HG03565 (cell line): ENCODE measurements at regions not wholly inside any gene's neighbourhood (a gene's known extent, or its start where the extent isn't known, plus 50 kb on each side); places are given as distances from the start of the nearest gene placed in this dataset.

ENCODE experiments used
- ATAC-seq: cut with Tn5 transposase; IDR thresholded peaks from one replicate; pipeline ENCODE4 v1.9.1; 2021; ENCODE audit warnings: mild to moderate bottlenecking, moderate library complexity; ENCODE audit not compliant: unreplicated experiment

DNA sequence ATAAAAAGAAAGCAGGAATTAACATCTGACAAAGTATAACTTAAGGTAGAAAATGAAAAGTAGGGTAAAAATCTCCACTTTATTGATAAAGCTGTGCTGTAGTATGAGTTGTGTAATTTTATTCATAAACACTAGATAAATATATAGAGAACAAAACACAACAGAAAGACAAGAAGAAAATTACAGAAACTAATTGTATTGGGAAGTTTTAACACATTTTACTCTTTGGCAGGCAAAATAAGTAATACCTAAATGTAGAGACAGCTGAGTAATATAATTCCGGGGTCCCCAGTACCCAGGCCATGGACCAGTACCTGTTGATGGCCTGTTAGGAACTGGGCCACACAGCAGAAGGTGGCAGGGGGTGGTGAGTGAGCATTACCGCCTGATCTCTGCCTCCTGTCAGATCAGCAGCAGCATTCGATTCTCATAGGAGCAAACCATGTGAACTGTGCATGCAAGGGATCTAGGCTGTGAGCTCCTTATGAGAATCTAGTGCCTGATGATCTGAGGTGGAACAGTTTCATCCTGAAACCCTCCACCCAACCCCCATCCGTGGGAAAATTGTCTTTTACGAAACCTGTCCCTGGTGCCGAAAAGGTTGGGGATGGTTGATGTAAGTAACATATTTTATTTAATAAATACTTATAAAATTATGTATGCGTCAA lies 84.4 kb upstream of the ETV6 start:
- no peak for ATAC-seq

DNA sequence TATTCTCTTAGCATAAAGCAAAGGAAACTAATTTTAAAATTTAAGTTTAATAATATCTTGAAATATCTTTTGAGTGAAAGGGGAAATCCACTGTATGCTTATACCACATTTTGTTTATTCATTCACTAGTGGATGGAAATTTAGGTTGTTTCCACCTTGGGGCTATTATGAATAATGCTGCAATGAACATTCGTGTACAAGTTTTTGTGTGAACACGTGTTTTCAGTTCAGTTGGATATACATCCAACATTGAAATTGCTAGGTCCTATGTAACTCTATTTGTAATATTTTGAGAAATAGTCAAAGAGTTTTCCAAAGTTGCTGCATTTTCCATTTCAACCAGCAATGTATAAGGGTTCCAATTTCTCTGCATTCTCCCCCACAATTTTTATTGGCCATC lies 83.7 kb upstream of the ETV6 start:
- ATAC-seq, result no peak

DNA sequence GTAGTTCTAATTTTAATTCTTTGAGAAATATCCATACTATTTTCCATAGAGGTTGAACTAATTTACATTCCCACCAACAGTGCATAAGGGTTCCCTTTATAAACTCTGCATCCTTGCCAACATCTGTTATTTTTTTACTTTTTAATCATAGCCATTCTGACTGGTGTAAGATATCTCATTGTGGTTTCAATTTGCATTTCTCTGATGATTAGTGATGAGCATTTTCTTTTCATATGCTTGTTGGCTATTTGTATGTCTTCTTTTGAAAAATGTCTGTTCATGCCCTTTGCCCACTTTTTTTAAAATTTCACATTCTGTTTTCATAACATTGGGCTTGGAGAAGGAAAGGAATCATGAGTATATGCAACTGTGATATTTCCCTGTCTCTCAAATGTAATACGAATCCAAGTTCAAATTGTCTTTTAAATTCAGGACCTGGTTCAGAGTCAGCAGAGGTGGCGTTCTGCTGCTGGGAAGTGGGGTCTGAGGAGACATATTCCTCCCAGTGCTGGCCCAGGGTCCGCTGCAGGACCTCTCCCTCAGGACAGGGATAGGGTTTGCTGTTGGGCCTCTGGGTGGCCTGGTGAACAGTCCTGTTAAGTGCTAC lies 81.2 kb upstream of the ETV6 start:
- no peak for ATAC-seq

DNA sequence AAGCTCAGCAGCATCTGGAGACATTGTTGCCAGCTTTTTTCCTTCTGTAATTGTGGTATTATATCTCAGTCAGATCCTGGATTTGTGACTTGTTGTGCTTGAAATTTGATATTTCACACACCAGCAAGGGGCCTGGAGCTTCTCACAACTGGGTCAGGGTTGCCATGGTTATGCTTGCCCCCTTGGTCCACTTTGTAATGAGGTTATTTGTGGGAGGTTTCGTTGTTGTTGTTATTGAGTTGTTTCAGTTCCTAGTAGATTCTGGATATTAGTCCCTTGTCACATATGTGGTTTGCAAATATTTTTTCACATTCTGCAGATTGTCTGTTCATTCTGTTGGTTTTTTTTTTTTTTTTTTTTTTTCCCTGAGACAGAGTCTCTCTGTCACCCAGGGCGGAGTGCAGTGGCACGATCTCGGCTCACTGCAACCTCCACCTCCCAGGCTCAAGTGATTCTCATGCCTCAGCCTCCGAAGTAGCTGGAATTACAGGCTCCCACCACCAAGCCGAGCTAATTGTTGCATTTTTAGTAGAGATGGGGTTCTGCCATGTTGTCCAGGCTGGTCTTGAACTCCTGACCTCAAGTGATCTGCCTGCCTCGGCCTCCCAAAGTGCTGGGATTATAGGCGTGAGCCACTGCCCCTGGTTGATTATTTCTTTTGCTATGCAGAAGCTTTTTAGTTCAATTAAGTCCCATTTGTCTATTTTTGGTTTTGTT lies 80.6 kb upstream of the ETV6 start:
- peak; percentile 94 for ATAC-seq

DNA sequence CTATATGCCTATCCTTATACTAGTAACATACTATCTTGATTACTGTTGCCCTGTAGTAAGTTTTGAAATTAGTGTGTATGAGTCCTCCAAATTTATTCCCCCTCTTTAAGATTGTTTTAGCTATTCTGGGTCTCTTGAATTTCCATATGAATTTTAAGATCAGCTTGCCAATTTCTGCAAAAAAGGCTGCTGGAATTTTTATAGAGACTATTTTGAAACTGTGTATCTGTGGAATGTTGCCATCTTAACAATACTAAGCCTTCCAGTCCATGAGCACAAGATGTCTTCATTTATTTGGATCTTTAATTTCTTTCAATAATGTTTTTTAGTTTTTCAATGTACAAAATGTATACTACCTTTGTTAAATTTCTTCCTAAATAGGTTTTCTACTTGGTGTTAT lies 79.8 kb upstream of the ETV6 start:
- ATAC-seq, result no peak

DNA sequence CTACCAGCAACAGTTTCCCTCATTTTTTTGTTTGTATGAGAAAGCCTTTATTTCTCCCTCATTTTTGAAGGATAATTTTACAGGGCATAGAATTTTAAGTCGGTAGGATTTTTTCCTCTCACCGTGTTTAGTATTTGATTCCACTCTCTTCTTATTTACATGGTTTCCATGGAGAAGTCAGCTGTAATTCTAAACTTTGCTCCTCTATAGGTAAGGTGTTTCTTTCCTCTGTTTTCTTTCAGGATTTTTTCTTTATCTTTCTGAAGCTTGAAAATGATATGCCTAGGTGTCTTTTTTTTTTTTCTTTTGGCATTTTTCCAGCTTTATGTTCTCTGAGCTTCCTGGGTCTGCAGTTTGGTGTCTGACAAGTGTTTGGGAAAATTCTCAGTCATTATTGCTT lies 75.6 kb upstream of the ETV6 start:
- no peak for ATAC-seq

DNA sequence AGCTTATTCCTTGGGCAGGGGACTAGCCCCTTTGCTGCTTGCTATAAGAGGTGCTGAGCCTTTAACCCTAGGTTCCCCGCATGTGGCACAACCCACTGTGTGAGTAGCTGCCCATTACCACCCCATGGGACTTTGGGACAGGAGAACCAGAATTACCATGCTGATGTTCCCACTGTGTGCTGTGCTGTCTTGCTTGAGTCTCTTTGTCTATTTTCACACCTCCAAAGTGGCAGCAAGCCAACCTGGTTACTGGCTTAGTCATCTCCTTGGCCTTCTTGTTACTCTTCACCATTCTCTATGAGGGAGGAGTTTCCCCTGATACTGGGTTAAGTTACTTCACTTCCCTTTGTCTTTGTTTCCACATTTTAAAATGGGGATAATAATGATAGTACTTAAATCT lies 73.4 kb upstream of the ETV6 start:
- peak; percentile 37 for ATAC-seq

DNA sequence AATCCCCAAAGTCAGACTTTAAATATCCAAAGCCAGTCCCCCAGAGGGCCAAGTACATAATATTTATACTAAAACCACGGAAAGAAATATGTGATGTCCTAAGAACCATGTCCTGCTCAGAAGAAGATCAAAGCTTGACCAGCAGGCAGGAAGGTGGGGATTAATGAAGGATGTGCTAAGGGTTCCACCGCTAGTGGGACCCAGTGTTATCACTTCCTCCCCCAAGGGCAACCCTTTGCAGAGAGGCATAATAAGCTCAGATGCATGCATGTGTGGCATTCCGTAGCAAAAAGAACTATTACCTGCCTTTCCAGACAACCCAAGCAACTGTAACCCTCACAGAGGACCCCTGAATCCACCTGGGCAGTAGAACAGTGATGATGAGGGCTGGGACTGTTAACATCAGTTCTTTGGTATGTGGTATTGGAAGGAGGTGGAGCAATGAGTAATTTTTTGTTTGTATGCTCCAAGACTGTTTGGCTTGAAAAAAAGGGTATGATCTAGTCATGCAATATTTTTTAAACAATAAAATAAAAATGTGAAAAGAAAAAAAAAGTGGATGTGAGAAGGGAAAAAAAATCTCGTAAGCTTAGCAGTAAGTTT lies 71.7 kb upstream of the ETV6 start:
- ATAC-seq, result no peak

DNA sequence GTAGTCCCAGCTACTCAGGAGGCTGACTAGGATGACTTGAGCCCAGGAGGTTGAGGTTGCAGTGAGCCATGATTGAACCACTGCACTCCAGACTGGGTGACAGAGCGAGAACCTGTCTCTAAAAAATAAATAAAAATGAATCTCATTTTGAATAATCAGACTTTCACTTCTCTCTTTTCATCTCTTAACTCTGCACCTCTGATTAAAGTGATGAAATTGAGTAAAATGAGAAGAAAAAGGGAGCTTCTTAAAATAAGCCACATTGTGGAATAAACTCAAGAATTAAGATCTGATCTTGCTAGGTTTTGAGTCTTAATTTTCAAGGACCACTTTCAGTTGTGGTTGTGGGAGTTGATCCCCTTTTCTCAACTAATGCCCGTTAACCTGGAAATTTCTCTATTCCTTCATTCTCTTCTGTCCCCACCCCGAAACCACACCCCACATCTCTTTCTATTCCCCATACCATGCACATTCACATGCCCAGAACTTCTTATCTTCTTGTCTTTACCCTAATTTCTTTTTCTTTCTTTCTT lies 70.9 kb upstream of the ETV6 start:
- peak; percentile 69 for ATAC-seq

DNA sequence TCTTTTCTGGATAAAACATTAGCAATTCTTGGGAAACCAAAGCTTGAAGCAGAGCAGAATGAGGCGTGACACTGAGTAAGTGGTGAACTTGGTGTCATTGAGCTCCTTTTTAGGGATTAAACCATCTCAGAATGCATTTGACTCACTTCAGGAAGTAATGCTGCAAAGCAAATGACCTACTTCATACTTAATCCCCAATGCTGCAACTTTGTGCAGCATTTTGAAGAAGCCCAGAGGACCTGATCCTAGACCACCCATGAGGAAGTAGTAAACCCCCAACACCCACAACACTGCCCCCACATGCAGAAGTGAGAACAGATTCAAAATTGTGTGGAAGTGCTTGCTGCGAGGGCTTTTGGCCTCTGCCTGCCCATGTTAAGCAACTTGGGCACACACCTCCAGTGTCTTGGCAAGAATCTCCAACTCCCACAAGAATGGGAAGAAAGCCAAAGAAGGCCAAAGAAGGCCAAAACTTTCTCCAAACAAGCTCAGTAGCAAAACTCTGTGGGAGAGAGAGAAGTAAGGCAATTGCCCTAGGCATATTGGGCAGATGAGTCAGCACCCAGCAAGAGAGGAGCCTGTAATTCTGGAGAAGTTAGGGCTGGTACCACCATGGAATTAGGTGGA lies 69.2 kb upstream of the ETV6 start:
- ATAC-seq, result peak; percentile 30

DNA sequence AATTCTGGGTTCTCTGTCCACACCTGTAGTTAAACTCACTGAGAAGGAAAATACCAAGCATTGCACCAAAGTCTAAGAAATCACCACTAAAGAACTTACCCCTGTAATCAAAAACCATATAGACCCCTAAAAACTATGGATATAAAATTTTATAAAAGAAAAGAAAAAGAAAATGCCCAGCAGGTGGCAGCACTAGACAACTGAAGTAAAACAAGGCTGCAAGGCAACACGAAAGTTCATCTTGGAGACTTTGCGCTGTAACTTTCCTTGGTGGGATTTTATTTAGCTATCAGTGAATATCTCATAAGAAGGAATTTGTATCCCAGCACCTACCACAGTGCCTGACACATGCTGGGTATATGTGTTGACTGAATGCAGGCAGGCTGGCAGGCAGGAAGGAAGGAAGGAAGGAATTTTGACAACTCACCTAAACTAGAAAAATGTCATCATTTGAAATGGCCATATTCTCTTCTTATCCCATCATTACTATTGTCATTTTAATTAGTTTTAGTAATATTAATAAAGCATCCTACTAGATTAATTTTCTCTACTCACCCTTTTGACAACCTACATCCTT lies 68.2 kb upstream of the ETV6 start:
- no peak for ATAC-seq

DNA sequence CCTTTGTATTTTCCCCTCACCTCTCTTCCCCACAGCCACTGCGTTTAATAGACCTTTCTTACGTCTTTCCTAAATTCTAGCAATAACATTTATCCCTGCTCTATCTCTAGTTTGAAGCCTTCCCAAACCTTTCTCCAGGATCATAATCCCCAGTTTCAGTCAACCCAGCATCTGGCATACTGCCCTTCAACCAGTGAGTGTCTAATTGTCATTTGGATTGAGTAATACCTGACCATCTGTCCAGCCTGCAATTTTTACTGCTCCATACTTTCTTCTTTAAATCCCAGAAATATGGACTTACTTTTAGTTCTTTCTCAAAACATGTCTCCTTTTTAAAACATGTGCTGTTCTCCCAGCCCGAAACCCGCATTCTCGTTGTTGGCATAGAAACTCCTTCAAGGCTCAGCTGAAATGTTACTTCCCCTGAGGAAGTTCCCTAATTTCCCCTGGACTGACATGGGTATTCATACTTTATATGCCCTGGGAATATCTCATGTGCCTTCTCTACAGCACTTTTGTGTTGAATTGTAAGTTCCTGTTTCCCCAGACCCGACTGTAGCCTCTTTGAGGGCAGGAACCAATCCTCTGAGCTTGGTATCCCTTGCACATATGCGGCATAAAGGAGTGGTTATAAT lies 65.1 kb upstream of the ETV6 start:
- ATAC-seq, result no peak

DNA sequence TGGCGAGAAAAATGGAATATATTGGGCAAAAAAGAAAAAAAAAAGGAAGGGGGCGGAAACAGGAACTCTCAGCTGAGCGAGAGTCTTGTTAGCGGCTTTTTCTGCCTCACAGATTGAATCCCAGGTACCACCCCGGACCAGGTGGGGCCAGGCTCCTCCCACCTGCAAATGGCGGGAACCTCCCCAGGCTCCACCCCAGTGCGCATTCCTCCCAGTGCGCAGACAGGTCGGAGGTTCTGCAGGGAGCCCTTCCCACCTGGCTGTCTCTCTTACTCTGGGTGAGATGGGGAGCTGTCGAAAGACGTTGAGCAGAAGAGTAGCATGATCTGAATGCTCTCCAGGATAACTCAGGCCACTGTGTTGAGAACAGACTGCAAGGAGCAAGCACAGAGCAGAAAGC lies 57.0 kb upstream of the ETV6 start:
- no peak for ATAC-seq

DNA sequence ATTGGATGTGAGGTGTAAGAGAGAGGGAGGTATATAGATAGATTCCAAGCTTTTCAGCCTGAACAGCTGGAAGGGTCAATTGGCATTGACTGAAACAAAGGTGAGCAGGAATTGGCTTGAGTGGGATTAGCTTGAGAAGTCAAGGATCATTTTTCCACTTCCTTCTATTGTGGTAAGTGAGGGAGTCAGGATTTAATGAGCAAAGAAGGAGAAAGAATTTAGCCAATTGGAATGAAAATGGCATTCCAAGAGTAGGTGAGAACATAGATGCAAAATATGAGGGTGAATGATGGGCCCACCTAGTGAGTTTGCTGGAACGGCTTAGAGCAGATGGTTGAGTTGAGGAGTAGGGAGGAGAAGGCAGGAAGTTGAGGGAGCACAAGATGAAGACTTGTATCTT lies 56.5 kb upstream of the ETV6 start:
- no peak for ATAC-seq

DNA sequence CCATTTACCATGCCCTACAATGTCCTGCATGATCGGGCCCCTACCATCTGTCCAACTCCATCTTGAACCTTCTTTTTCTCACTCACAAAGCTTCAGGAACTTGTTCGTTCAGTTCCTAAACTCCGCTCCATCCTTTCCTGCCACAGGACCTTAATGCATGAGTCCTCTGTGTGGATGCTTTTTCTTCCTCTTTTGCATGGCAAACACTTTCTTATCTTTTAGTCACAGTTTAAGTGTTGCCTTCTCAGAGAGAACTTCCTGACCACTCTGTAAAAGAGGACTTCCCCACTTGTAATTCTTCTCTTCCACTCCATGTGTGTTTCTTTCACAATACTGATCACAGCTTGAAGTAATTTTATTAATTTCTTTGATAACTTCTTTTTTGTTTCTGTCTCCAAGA lies 54.4 kb upstream of the ETV6 start:
- ATAC-seq, result no peak

DNA sequence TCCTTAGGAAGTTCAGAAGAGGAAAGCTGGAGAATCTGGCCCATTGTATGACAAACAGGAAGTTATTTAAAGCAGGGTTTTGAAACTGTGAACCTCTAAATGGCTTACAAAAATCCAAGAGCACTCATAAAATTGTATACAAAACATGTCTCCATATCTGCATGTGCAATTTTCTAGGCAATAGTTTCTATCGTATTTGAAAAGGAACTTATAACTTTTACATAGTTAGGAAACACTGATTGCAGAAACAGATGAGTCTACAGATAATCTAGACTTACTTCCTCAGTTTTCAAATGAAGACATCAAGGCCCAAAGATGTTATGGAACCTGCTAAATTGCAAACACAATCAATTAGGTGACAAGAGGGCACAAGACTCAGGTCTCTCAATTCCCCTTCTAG lies 53.3 kb upstream of the ETV6 start:
- no peak for ATAC-seq

DNA sequence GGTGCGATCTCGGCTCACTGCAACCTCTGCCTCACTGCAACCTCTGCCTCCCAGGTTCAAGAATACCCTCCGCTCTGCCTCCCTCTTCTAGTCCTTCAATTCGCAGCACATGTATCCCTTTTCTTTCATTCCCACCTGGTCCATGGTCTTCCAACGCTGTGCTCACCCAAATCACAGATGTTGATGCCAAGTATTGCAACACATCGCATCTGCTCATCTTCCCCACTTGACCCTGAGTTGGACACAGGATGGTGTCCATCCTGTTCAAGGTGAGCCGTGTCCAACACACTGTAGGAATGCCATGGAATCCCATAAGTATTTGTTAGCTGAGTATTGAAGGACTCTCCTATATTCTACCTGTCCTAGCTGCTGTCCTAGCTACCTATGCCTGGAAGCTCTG lies 50.6 kb upstream of the ETV6 start:
- no peak for ATAC-seq
